GM19397 (cell line): ENCODE measurements at regions not wholly inside any gene's neighbourhood (a gene's known extent, or its start where the extent isn't known, plus 50 kb on each side); places are given as distances from the start of the nearest gene placed in this dataset.

Experiments
- ATAC-seq: cut with Tn5 transposase; IDR thresholded peaks from one replicate; pipeline ENCODE4 v1.9.1; 2021; ENCODE audit warnings: mild to moderate bottlenecking, moderate library complexity; ENCODE audit not compliant: unreplicated experiment

DNA sequence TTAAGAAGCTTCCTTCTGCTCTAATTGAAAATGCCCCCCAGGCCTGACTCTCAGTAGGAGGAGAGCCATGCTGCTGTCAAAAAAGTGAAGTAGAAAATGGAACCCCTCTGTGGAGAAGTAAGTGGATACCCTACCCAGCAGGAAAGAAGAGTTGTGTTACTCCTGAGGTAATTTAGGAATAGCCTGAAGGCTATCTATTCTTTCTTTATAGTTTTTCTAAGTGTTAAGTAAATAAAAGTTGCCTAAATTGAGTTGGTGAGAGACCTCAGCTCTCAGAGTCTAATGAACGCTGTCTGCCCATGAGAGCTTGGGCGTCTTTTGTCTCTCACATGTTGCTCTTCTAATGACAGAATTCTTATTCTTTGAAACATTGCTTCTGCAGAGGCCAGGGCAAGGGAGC, 116.2 kb downstream of the NSUN3 start:
- ATAC-seq, result no peak

GRCh38 chr3:94183551-94183950, 120.7 kb downstream of the NSUN3 start:
- no peak for ATAC-seq

GRCh38 chr3:94184781-94185180, 121.9 kb downstream of the NSUN3 start:
- ATAC-seq, result no peak

DNA sequence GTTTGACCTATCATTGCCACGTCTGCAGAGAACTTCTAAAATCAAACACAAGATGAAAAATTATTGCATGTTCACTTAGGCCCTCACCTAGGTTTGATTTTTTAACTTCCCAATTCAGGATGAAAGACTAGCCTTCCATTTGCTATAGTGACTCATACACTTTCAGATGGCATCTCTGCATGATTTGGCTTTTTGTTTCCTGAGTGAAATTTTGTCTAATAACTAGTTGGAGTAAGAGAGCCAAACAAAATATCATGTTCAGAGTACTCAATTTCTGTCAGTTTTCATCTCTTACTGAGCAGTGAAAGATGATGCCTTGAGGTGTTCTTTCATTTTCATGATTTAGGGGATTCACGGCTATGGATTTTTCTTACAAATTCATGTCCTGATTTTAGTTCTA, 122.9 kb downstream of the NSUN3 start:
- ATAC-seq, result no peak

DNA sequence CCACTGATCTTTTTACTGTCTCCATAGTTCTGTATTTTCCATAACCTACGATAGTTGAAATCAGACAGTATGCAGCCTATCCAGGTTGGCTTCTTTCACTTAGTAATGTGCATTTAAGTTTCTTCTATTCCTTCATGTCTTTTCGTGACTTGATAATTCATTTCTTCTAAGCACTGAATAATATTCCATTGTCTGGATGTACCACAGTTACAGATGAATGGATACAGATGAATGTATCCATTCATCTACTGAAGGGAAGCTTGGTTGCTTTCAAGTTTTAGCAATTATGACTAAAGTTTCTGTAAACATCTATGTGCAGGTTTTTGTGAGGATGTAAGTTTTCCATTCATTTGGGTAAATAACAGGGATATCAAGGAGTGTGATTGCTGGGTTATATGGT, 124.8 kb downstream of the NSUN3 start:
- no peak for ATAC-seq

GRCh38 chr3:94195381-94195780, 132.5 kb downstream of the NSUN3 start:
- ATAC-seq, result no peak

DNA sequence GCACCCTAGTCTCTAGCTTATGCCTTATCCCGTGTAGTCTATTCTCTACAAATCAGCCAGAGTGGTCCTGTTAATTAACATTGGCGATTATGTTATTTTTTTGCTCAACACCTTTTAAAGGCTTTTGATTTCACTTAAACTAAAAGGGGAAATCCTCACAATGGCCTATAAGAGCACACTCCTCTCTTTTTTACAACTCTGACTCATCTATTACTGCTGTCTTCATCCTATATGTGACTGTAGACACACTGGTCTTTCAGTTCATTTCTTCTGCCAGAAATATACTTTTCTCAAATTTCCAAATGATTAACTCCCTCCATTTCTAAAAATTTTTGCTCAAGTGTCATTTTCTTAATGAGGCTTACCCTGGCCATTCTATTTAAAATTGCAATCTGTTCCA, 143.4 kb downstream of the NSUN3 start:
- no peak for ATAC-seq

- no peak for ATAC-seq
Observed at GRCh38 chr3:94210256-94210655, 147.4 kb downstream of the NSUN3 start.

DNA sequence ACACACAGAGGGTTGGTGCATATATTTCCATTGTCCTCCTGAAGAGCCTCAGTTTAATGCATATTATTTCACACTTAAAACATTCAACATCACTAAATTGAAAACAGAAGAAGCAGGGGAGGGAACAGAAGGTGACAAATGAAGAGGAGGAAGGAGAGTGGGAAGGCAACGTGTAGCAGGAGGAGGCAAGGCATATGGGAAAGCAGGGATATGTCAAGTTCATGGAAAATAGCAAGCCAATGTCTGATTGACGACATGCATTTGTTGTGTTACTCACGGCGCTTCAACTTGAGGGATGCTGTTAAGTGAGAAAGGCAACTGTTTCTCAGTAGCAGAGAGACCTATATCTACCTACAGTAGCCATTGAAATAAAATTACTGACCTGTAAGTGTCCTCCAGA, 154.5 kb downstream of the NSUN3 start:
- no peak for ATAC-seq

DNA sequence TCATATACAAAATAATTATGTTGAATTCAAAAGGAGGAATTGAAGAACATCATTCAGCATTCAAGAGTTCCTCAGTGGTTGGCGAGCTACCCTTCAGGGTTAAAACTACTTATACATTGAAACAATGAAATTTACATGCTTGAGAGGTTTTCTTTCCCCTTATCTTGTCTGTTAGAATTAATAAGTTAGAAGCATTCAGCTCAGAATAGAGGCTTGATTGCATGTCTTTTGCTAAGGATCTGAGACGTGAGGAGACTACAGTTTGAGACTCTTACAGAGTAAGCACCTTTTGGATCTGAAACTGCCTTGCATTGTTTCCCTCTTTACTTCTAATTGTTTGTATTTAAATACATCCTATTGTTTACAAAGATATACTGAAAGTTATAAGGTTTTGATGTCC, 157.6 kb downstream of the NSUN3 start:
- no peak for ATAC-seq

DNA sequence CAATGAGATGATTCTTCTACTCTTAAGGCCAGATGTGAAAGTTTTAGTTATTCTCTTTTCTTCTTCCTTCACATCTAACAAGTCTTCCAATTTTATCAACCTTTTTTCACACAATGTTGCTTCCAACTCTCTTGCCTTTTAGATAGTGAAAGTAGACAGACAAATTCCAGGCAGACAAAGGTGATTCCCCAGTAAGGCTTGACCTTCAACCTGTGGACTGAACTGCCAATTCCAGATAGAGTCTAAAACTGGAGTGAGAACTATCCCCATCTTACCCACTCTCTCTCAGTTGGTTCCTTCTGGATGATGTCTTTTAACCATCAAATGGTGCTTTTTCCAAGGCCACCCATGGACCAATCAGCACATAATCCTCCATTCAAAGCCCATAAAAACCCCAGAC, 159.0 kb downstream of the NSUN3 start:
- ATAC-seq, result no peak

DNA sequence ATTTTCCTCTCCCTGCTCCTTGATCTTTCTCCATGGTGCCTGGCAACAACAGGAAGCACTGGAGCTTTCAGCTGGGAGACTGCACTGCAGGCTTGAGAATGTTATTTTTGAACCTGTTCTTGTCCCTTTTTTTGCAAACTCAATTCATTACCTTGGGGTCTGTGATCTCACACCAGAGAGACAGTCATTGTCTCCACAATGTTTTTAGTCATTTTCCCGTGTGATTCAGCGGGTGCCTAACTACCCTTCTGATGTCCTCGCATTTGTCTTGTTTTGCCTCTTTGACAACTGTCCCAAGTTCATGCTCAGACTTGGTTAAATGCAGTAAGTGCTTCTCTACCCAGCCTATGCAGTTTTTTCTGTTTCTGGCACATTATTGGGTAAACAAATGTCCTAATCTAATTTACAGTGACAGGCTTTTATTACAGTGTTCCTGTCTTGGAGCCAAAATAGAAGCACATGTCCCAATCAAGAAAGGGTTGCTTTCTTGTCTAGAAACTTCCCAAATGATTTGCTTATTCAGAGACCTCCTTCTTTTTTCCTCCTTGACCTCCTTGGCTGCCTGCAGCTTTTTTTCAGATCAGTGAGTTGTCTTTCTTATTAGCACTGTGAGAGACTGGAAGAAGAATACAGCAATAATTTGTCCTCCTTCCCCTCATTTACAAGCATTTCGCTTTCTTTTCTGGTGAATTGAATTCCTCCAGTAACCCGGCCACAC, 162.4 kb downstream of the NSUN3 start:
- ATAC-seq, result no peak

GRCh38 chr3:94226078-94226477, 163.2 kb downstream of the NSUN3 start:
- no peak for ATAC-seq

DNA sequence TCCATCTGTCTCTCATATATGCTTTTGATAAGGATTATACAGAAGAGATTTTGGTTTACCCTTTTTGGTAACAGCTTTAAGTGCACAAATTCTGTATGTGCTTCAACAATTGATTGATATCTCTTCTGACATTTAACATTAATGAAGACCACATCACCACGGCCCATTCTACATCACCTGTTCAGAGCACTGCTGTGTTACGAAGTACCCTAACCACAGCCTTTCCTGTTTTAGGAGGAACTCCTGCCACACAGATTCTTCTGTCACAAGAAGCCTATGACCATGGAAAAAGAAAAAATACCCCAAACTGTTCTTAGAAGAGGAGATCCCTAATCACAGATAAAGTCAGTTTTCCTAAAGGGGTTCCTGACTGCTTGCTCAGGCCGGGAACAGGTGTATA, 170.1 kb downstream of the NSUN3 start:
- no peak for ATAC-seq

- no peak for ATAC-seq
Observed at GRCh38 chr3:94234177-94234788, 171.4 kb downstream of the NSUN3 start.

DNA sequence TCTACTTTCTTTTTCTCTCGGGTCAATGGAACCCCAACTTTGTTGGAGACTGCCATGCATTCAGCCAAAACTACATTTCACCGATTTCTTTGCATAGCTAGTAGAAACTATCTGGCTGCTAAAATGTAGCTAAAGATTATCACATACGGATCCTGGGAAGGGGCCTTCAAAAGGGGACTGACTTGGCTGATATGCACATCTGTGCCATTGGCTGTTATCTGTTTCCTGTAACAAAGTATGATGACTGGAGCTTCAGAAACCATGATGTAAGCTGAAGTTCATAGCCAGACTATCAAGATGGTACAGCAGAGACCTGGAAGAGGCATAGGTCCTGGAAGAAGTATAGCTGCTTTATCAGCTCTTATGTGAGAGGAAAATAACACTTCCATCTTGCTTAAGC, 179.1 kb downstream of the NSUN3 start:
- no peak for ATAC-seq

GRCh38 chr3:94246171-94246570, 183.3 kb downstream of the NSUN3 start:
- no peak for ATAC-seq

GRCh38 chr3:94248042-94248441, 185.2 kb downstream of the NSUN3 start:
- no peak for ATAC-seq

DNA sequence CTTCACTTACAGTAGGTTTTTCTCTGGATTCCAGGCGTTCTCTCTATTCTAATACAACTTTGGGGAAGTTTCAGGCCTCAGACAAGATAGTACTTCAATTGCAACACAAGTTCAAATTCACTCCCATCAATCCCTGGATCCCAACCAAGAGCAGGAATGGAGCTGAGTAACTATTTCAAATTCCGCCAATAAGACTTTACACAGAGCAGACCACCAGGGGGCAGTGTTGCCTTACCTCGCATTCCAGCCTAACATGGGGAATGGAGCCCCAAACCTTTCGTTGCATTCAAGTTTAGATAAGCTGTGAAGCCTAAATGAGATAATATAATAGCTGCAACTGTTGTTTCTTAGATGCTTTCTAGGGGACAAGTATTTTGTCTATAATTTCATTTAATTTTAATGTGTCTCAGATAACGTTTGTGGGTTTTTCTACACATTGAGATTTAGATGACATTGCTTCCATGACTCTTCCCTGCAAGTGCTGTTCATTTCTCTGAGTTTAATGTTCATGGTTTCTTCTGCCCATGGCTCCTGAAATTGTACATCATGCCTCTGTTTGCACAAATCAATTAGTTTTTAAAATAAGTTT, 186.7 kb downstream of the NSUN3 start:
- peak; percentile 85 for ATAC-seq

- no peak for ATAC-seq
Observed at GRCh38 chr3:94251566-94251965, 188.7 kb downstream of the NSUN3 start.

DNA sequence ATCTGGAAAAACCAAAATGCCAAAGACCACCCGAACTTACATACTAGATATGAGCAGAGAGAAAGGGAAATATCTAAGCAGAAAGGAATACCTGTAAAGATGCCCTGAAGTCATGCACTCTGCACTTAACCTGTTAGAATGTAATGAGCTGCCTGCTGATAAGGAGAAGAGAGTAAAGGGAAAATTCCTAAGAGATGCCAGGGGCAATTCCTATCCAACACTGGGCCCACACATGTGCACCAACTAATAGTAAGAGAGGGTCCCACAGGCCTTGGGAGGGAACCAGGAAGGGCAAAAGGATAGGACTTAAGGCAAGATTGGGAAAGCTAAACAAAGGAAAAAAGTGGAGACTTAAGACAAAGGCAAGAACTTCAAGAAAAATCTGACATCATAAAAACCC, 189.5 kb downstream of the NSUN3 start:
- ATAC-seq, result no peak
